ENCODE measurements at regions not wholly inside any gene's neighbourhood (a gene's known extent, or its start where the extent isn't known, plus 50 kb on each side); places are given as distances from the start of the nearest gene placed in this dataset.
"Not testable (repeated sequence)": the region's sequence is repeated elsewhere in the genome, so short reads cannot be mapped to it uniquely, and the experiment has no call there.

DNA sequence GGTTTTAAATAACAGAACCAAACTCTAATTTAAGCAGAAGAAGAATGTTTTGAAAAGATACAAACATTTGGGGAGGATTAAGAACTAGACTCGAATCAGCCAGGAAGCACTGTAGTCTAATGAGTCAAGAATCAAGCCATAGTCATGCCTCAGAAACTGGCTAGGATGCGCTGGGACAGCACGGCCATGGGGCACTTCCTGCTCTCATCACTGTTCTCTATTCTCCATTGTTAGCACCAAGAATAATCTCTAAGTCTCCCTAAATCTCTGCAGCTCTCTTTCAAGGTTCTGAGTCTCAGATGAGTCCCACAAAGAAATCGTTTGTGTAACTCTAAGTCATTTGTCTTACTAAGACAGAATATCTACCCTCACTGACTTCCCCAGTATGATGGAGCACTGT is 399.0 kb upstream of the KCNMB2 start:
- H3K9me3 ChIP-seq (ENCODE audit: control insufficient read depth, insufficient read depth, low read length), result no peaks in the 10 kb centered on the region
- ChIA-PET POLR2A (no interaction called here), CTCF (no interaction called here)
- no peak for DNase-seq (ENCODE audit: low read depth, low spot score)
- TF ChIP-seq, protein P1, sequence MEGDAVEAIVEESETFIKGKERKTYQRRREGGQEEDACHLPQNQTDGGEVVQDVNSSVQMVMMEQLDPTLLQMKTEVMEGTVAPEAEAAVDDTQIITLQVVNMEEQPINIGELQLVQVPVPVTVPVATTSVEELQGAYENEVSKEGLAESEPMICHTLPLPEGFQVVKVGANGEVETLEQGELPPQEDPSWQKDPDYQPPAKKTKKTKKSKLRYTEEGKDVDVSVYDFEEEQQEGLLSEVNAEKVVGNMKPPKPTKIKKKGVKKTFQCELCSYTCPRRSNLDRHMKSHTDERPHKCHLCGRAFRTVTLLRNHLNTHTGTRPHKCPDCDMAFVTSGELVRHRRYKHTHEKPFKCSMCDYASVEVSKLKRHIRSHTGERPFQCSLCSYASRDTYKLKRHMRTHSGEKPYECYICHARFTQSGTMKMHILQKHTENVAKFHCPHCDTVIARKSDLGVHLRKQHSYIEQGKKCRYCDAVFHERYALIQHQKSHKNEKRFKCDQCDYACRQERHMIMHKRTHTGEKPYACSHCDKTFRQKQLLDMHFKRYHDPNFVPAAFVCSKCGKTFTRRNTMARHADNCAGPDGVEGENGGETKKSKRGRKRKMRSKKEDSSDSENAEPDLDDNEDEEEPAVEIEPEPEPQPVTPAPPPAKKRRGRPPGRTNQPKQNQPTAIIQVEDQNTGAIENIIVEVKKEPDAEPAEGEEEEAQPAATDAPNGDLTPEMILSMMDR (IDR thresholded peaks at IDR 0.05; ENCODE audit: low read depth, low read length), result no peak
- no peak overlapping the region for H3K4me3 ChIP-seq (ENCODE audit: low read depth, low read length)
- H3K27me3 ChIP-seq (ENCODE audit: control insufficient read depth, insufficient read depth, low read length), result no peaks in the 10 kb centered on the region
- no peak overlapping the region for H3K27ac ChIP-seq (ENCODE audit: low read depth, low read length)

DNA sequence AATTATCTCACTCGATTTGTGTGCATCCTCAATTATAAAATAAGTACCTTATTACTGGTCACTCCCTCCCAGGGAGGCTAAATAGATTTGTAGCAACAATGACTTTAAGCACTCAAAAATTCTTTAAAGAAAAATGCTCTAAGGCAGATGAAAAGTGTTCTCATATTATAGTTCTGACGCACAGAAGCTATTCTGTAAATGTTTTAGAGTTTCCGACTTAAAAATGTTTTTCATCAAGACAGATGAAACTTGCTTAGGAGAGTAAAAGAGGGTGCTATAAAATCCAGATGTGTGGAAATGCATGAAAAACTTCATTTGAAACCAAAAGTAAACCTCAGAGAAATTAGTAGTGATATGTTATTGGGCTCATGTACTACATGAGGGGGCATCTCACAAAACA is 398.4 kb upstream of the KCNMB2 start:
- Histone ChIP-seq H3K9me3 (ENCODE audit: control insufficient read depth, insufficient read depth, low read length) (no peaks in the 10 kb centered on the region), H3K4me3 (ENCODE audit: low read depth, low read length) (no peak overlapping the region), H3K27me3 (ENCODE audit: control insufficient read depth, insufficient read depth, low read length) (no peaks in the 10 kb centered on the region), H3K27ac (ENCODE audit: low read depth, low read length) (no peak overlapping the region)
- no peak for DNase-seq (ENCODE audit: low read depth, low spot score)
- CTCF ChIA-PET, result no interaction called here
- POLR2A ChIA-PET, result no interaction called here
- TF ChIP-seq, protein P1 (IDR thresholded peaks at IDR 0.05; ENCODE audit: low read depth, low read length), result no peak

DNA sequence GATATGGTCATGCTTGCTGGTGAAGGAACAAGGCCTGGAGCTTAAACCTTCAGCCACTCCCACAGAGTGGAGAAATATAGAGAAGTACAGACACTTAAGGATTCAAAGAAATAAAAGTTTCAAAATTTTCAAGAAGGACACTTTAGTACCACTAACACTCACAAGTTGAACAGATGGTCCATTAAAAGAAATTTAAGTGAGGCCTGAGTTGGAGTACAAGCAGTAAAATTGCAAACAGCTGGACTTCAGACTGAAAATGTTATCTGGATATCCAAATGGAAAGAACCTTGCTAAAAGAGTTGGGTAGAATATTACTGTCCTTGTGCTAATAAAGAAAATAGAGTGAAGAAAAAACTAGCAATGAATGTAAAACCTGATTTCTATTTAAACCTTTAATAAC is 397.1 kb upstream of the KCNMB2 start:
- no peaks in the 10 kb centered on the region for H3K27me3 ChIP-seq (ENCODE audit: control insufficient read depth, insufficient read depth, low read length)
- CTCF ChIA-PET, result no interaction called here
- H3K27ac ChIP-seq (ENCODE audit: low read depth, low read length), result no peak overlapping the region
- H3K9me3 ChIP-seq (ENCODE audit: control insufficient read depth, insufficient read depth, low read length), result no peaks in the 10 kb centered on the region
- TF ChIP-seq, protein P1 (IDR thresholded peaks at IDR 0.05; ENCODE audit: low read depth, low read length), result no peak
- POLR2A ChIA-PET, result no interaction called here
- no peak for DNase-seq (ENCODE audit: low read depth, low spot score)
- H3K4me3 ChIP-seq (ENCODE audit: low read depth, low read length), result no peak overlapping the region

DNA sequence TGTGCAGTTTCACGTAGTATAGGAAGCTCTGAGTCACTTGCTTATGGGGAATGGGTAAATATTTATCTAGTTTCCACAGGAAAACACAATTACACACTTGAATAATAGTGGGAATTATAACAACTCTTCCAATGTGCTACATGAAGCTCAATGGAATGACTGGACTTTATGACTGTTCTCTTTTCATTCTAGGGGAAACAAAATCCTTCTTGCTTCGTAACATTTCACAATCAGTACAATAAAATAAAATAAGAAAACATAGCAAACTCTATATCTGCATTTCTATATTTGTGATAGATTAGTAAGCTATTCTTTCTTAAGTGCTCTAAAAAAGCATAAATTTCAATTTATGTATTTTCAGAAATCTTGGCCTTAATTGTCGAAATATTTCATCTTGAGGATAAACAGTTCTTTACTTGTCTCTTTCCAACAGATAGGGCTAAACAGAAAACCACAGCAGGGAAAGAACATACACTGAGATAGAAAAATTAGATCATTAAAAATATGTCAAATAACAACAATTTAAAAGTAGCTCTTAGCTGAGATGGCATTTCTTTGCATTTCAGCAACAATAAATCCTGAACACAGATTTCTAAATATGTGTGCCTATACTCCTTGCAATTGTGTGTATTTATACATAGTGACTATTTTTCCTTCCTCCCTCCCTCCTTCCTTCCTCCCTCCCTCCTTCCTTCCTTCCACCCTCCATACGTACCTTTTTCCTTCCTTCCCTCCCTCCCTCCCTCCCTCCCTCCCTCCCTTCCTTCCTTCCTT is 395.5 kb upstream of the KCNMB2 start:
- no peak overlapping the region for H3K27ac ChIP-seq (ENCODE audit: low read depth, low read length)
- no peaks in the 10 kb centered on the region for H3K27me3 ChIP-seq (ENCODE audit: control insufficient read depth, insufficient read depth, low read length)
- DNase-seq (ENCODE audit: low read depth, low spot score), result peak; percentile 20
- TF ChIP-seq, protein P1 (IDR thresholded peaks at IDR 0.05; ENCODE audit: low read depth, low read length), result no peak
- ChIA-PET POLR2A (no interaction called here), CTCF (interaction anchor here (1.5 kb wide), 1 partner anchor 42 kb away, joined by 3 read pairs; no protein-coding TSS in a partner anchor)
- H3K9me3 ChIP-seq (ENCODE audit: control insufficient read depth, insufficient read depth, low read length), result no peaks in the 10 kb centered on the region
- H3K4me3 ChIP-seq (ENCODE audit: low read depth, low read length), result no peak overlapping the region

DNA sequence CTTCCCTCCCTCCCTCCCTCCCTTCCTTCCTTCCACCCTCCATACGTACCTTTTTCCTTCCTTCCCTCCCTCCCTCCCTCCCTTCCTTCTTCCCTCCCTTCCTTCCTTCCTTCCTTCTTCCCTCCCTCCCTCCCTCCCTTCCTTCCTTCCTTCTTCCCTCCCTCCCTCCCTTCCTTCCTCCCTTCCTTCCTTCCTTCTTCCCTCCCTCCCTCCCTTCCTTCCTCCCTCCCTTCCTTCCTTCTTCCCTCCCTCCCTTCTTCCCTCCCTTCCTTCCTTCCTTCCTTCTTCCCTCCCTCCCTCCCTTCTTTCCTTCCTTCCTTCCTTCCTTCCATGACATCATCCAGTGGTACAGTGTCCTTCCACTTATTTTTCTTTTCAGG is 394.9 kb upstream of the KCNMB2 start:
- POLR2A ChIA-PET; DNase-seq (ENCODE audit: low read depth, low spot score); H3K27ac ChIP-seq (ENCODE audit: low read depth, low read length); H3K4me3 ChIP-seq (ENCODE audit: low read depth, low read length); H3K27me3 ChIP-seq (ENCODE audit: control insufficient read depth, insufficient read depth, low read length); H3K9me3 ChIP-seq (ENCODE audit: control insufficient read depth, insufficient read depth, low read length): not testable (repeated sequence)
- CTCF ChIA-PET, result interaction anchor here (1.5 kb wide), 1 partner anchor 42 kb away, joined by 3 read pairs; no protein-coding TSS in a partner anchor
